GM04504 (cell line): ENCODE measurements at regions not wholly inside any gene's neighbourhood (a gene's known extent, or its start where the extent isn't known, plus 50 kb on each side); places are given as distances from the start of the nearest gene placed in this dataset.
"Not testable (repeated sequence)": the region's sequence is repeated elsewhere in the genome, so short reads cannot be mapped to it uniquely, and the experiment has no call there.

Experiments
- DNase-seq: peaks from one replicate; pipeline ENCODE4 v3.0.0-alpha.2; 2012; ENCODE audit warnings: low read depth

GRCh38 chr6:138659998-138660397, 113.6 kb upstream of the CCDC28A start:
- no peak for DNase-seq

GRCh38 chr6:138662471-138662870, 111.1 kb upstream of the CCDC28A start:
- DNase-seq: no peak

DNA sequence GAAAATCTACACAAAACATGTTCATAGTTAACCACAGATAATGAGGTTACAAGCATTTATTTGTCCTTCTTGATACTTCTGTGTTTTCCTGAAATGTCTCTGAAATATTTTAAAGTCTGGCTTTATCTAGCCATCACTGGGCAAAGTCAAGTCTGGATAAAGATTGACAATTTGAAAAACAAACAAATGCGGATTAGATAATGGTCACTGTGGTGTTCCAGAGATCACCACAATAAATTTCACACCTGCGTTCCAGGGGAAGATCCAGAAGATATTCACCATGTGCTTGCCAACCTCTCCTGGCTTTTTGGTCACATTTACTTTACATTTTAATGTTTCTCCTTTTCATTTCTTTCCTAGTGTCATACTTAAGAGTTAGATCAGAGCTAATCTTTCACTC, 109.7 kb upstream of the CCDC28A start:
- DNase-seq: no peak

DNA sequence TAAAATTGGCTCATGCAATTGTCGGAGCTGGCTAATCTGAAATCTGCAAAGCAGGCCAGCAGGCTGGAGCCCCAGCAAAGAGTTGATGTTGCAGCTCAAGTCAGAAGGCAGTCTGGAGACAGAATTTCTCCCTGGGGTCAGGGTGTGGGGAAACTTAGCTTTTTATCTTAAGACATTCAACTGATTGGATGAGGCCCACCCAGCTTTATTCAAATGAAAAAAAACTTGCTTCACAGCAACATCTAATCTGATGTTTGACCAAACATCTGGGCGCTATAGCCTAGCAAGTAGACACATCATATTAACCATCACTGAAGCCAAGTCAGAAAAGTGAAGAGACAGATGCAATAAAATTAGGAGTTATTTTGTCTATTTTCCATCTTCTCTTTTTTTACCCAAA, 108.8 kb upstream of the CCDC28A start:
- no peak for DNase-seq

DNA sequence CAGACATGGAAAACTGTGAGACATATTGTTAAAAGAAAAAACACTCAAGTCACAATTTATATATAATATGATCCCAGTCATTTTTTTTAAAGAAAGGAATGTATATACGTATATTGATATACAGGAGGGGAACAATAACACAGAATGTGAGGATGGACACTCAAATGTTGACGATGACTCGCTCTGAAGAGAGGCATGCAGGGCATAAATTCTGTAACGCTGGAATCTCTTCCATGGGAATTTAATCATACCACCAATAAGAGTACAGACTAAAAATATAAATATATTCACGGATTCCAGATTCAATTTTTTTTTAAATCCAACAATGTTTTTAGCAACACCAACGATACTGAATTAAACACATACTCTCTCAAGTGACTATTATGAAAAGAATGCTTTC, 106.9 kb upstream of the CCDC28A start:
- no peak for DNase-seq

DNA sequence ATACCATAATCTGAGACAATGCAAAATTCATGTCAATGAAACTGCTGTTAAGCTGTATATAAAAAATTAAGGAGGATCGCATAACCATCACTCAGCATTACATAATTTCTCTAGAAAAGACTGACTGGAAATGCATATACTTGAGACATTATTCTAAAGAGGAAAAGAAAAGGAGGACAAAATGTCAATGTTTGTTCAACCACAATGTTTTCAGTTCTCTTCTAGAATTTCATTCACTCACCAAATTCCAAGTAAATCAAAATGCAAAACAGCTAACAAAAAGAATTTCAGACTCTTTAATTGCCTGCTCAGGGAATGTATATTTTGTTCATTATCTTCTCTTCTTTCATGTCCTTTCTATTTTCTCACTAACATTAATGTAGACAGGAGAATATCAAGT, 106.2 kb upstream of the CCDC28A start:
- DNase-seq: no peak

DNA sequence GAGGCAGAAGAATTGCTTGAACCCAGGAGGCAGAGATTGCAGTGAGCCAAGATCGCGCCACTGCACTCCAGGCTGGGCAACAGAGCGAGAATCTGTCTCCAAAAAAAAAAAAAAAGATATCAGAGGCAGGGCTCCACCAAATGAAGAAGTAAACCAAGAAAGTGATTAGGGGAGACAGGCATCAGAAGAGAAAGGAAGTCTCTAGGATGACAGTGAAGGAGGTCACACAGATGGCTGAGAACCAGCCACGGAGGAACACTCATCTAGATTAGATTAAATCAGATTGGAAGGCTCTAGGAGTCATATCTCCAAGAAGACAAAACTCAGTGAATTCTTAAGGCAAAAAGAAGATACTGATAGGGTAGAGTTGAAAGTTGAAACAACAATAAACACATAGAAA, 102.2 kb upstream of the CCDC28A start:
- no peak for DNase-seq

- DNase-seq: no peak
Measured at GRCh38 chr6:138673346-138674014, 100.1 kb upstream of the CCDC28A start.

DNA sequence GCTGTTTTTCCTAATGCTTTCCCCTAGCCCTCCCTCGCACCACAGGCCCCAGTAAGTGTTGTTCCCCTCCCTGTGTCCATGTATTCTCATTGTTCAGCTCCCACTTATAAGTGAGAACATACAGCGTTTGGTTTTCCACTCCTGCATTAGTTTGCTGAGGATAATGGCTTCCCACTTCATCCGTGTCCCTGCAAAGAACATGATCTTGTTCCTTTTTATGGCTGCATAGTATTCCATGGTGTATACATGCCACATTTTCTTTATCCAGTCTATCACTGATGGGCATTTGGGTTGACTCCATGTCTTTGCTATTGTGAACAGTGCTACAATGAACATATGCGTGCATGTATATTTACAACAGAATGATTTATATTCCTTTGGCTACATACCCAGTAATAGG, 99.1 kb upstream of the CCDC28A start:
- not testable (repeated sequence) for DNase-seq

- DNase-seq: no peak
Measured at GRCh38 chr6:138677538-138677937, 96.0 kb upstream of the CCDC28A start.

- no peak for DNase-seq
Measured at GRCh38 chr6:138678168-138678567, 95.4 kb upstream of the CCDC28A start.

- no peak for DNase-seq
Measured at GRCh38 chr6:138680085-138680484, 93.5 kb upstream of the CCDC28A start.

GRCh38 chr6:138681627-138682026, 91.9 kb upstream of the CCDC28A start:
- DNase-seq: no peak

- no peak for DNase-seq
Measured at GRCh38 chr6:138682704-138683527, 90.7 kb upstream of the CCDC28A start.

DNA sequence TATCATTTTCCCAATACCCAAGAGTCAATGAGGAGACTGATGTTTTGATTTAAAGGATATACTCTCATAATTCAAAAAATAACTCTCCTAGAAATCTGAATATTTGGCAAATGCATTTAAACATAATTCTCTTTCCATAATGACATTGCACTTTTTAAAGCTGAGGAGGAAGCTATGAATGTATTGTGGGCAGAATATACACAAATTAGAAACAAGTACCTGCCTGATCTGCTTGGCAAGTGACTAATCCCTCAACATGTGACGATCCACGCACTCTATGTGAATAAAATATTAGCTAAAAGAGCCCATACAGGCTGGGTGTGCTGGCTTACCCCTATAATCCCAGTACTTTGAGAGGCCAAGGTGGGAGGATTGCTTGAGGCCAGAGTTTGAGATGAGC, 88.3 kb upstream of the CCDC28A start:
- DNase-seq: no peak

GRCh38 chr6:138685781-138686180, 87.8 kb upstream of the CCDC28A start:
- DNase-seq: no peak

GRCh38 chr6:138688580-138688979, 85.0 kb upstream of the CCDC28A start:
- no peak for DNase-seq

GRCh38 chr6:138689849-138690248, 83.7 kb upstream of the CCDC28A start:
- no peak for DNase-seq

DNA sequence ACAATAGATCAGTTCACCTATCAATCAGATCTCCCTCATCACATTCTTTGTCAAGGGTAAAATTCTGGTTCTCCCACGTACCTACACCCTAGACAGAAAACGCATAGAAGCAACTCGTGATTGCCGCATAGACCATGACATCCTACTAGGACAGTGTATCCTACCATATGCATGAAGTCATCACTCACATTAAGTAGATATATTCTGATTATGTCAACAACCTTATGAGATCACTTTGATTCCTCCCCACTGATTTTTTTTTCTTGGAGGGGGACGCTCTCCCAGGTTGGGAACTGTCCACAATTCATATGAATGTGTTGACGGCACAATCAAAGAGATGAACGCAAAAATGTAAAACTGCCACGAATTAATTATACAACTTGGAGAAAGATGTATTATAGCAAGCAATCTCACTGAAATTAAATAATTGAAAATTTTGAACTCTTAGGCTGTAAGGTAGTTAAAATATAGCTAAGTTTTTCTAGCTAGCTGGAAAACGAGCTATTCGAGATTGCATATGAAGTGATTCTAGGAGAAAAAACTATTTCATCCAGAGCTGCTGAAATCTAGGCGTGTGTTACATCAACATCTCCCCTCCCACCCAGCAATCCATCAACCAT, 82.5 kb upstream of the CCDC28A start:
- no peak for DNase-seq

DNA sequence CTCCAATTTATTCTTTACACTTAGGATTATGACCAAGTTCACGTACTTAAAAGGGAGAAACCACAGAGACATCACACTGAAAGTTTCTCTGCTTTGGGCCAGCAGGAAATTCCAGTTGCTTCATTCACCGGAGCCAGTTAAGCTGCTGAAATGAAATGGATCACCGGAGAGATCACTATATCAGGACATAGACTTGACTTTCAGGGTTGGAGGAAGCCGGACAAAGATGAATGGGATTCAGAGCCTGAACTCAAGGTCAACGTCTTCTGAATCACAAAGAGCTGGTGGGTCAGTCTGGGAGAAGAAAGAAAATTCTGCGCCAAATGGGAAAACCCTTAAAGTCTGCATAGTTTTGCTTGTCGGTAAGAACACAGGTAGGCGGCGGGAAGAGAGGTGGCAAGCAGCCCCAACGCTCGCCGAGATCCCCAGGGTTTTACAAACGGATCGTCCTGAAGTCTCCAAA, 81.9 kb upstream of the CCDC28A start:
- peak; percentile 55 for DNase-seq

DNA sequence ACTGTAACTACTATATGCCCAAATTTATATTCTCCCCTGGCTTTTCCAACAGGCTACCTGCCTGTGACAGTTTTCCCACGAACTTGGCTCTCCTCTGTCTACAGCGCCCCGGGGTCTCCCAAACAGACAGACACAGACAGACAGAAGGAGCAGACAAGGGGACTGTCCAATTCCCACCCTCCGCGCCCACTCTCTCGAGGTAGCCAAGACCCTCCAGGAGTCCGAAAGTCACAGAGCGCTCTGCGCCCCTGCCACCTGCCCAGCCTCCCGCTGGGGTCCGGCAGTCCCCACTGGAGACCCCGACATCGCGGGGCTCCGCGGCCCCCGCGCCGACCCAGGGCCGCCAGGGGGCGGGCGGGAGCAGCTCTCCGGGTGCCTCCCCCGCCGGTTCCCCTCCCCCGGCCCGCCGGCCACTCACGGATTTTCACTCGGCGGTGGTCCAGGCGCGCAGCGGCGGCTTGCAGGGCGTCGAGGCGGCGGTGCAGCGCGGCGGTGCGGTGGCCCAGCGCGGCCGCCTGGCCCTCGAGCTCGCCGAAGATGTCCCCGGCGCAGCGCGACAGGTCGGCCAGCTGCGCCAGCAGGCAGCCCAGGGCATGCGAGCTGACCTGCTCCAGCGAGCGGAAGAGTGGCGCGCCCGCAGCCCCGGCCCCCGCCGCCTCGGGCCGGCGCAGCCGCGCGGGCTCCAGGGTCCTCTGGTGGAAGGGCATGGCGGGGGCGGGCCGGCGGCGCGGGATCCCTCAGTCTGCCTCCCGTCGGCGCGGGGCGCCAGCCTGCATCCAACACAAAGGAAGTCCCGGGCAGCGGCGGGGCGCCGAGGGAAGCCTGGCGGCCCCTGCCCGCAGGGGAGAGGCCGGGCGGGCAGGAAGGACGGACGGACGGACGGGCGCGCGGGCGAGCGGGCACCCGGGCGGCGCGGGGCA, 81.3 kb upstream of the CCDC28A start:
- peak; percentile 30 for DNase-seq
